Nephron (organoid): ENCODE measurements at regions not wholly inside any gene's neighbourhood (a gene's known extent, or its start where the extent isn't known, plus 50 kb on each side); places are given as distances from the start of the nearest gene placed in this dataset.
A peak's percentile ranks its signal among the peaks of the same experiment; 100 is the strongest.

Source experiments
- H3K27ac Mint-ChIP-seq, 3 experiments: 2 replicates each; pipeline ENCODE4 v1.8.0; 2020; ENCODE audit warnings: mixed read lengths in 3 of 3, mild to moderate bottlenecking in 2 of 3, moderate library complexity in 1 of 3
- H3K27me3 Mint-ChIP-seq: 2 replicates; pipeline ENCODE4 v1.8.0; 2021; ENCODE audit warnings: low read depth, mild to moderate bottlenecking, moderate library complexity, mixed read lengths
- H3K36me3 Mint-ChIP-seq: 2 replicates; pipeline ENCODE4 v1.8.0; 2020; ENCODE audit warnings: low read depth, mixed read lengths
- H3K4me1 Mint-ChIP-seq: 2 replicates; pipeline ENCODE4 v1.8.0; 2020; ENCODE audit warnings: mixed read lengths
- H3K4me3 Mint-ChIP-seq, 3 experiments: 2 replicates each; pipeline ENCODE4 v1.8.0; 2020; ENCODE audit warnings: mild to moderate bottlenecking in 3 of 3, mixed read lengths in 3 of 3, moderate library complexity in 2 of 3
- H3K9me3 Mint-ChIP-seq: 2 replicates; pipeline ENCODE4 v1.8.0; 2020; ENCODE audit warnings: mixed read lengths
- CTCF ChIP-seq, 3 experiments: fragments of 200-600 bp; sonication (generic); IDR thresholded peaks; one replicate each; pipeline ENCODE4 v1.5.0; 2021; ENCODE audit warnings: antibody characterized with exemption in 3 of 3; ENCODE audit not compliant: unreplicated experiment in 3 of 3

GRCh38 chr13:34076943-34077703 is 259.2 kb downstream of the RFC3 start:
- Mint-ChIP-seq H3K36me3 (no peaks in the 10 kb centered on the region), H3K27ac (peak overlapping the region in 2 of 3 experiments; percentile 46 to 63), H3K4me1 (peaks cover 11% of the 10 kb centered on the region), H3K27me3 (no peaks in the 10 kb centered on the region), H3K9me3 (peaks cover 7% of the 10 kb centered on the region), H3K4me3 (peak overlapping the region in 2 of 3 experiments; percentile 1 to 47)
- TF ChIP-seq CTCF (IDR thresholded peaks at IDR 0.05; ENCODE audit: unreplicated experiment in 3 of 3): peak; percentile 58 to 61 (median 59)

- H3K27me3 Mint-ChIP-seq: no peaks in the 10 kb centered on the region
These were observed 260.5 kb downstream of the RFC3 start for GRCh38 chr13:34078334-34078999.

GRCh38 chr13:34085204-34085603 is 267.3 kb downstream of the RFC3 start:
- no peak for TF ChIP-seq CTCF (IDR thresholded peaks at IDR 0.05; ENCODE audit: unreplicated experiment in 3 of 3)
- Mint-ChIP-seq H3K27ac (no peak overlapping the region), H3K27me3 (no peaks in the 10 kb centered on the region), H3K9me3 (peaks cover 16% of the 10 kb centered on the region), H3K4me3 (no peak overlapping the region), H3K36me3 (peaks cover 6% of the 10 kb centered on the region), H3K4me1 (no peaks in the 10 kb centered on the region)

More at GRCh38 chr13:34078334-34078999, 260.5 kb downstream of the RFC3 start:
- TF ChIP-seq CTCF (IDR thresholded peaks at IDR 0.05; ENCODE audit: unreplicated experiment in 3 of 3): no peak
- peaks cover 6% of the 10 kb centered on the region for H3K9me3 Mint-ChIP-seq
- H3K4me3 Mint-ChIP-seq: no peak overlapping the region
- no peak overlapping the region for H3K27ac Mint-ChIP-seq
- no peaks in the 10 kb centered on the region for H3K36me3 Mint-ChIP-seq
- peaks cover 11% of the 10 kb centered on the region for H3K4me1 Mint-ChIP-seq

GRCh38 chr13:34086281-34086680 is 268.3 kb downstream of the RFC3 start:
- H3K9me3 Mint-ChIP-seq: peaks cover 16% of the 10 kb centered on the region
- H3K27ac Mint-ChIP-seq: no peak overlapping the region
- no peak for TF ChIP-seq CTCF (IDR thresholded peaks at IDR 0.05; ENCODE audit: unreplicated experiment in 3 of 3)
- no peaks in the 10 kb centered on the region for H3K4me1 Mint-ChIP-seq
- no peaks in the 10 kb centered on the region for H3K27me3 Mint-ChIP-seq
- peaks cover 6% of the 10 kb centered on the region for H3K36me3 Mint-ChIP-seq
- H3K4me3 Mint-ChIP-seq: no peak overlapping the region

GRCh38 chr13:34087791-34088190 is 269.8 kb downstream of the RFC3 start:
- Mint-ChIP-seq H3K4me3 (no peak overlapping the region), H3K27me3 (no peaks in the 10 kb centered on the region), H3K27ac (no peak overlapping the region), H3K4me1 (no peaks in the 10 kb centered on the region), H3K9me3 (peaks cover 16% of the 10 kb centered on the region), H3K36me3 (peaks cover 6% of the 10 kb centered on the region)
- TF ChIP-seq CTCF (IDR thresholded peaks at IDR 0.05; ENCODE audit: unreplicated experiment in 3 of 3): no peak
